ENCODE measurements at regions not wholly inside any gene's neighbourhood (a gene's known extent, or its start where the extent isn't known, plus 50 kb on each side); places are given as distances from the start of the nearest gene placed in this dataset.

GRCh38 chr13:104447348-104447747 lies 1381.1 kb upstream of the SLC10A2 start:
- H3K4me3 ChIP-seq (replicated peaks in 1 of 2; ENCODE audit: low read depth in 1 of 2, low read length in 2 of 2): no peak overlapping the region
- H4K20me1 ChIP-seq (ENCODE audit: insufficient read depth): no peaks in the 10 kb centered on the region
- H3K9me3 ChIP-seq (ENCODE audit: control insufficient read depth in 1 of 2, insufficient read depth in 1 of 2, low read depth in 1 of 2, low read length in 2 of 2): no peaks in the 10 kb centered on the region
- H3K9me2 ChIP-seq (ENCODE audit: insufficient read depth): no peaks in the 10 kb centered on the region
- TF ChIP-seq RAD21 (IDR thresholded peaks at IDR 0.05; ENCODE audit: low read depth) (no peak), SRF (IDR thresholded peaks at IDR 0.05; ENCODE audit: low read depth) (no peak), JUND (IDR thresholded peaks at IDR 0.05) (no peak), SP1 (IDR thresholded peaks at IDR 0.05; ENCODE audit: low read depth) (no peak), EGR1 (IDR thresholded peaks at IDR 0.05; ENCODE audit: low read depth) (no peak), TCF7L2 (IDR thresholded peaks at IDR 0.05; ENCODE audit: borderline replicate concordance, extremely low read depth, insufficient read depth, insufficient read length) (no peak), CBX3 (IDR thresholded peaks at IDR 0.05; ENCODE audit: low read depth) (no peak), CEBPB (IDR thresholded peaks at IDR 0.05; ENCODE audit: low read depth) (no peak), ZFX (IDR thresholded peaks at IDR 0.05) (no peak), POLR2A (IDR thresholded peaks at IDR 0.05; ENCODE audit: borderline replicate concordance, extremely low read depth, insufficient read depth, insufficient read length) (no peak), CTCF (IDR thresholded peaks at IDR 0.05 in 2 of 3, conservative IDR thresholded peaks at IDR 0.05 in 1 of 3; ENCODE audit: borderline replicate concordance in 1 of 3, insufficient read depth in 1 of 3, low read depth in 2 of 3, low read length in 2 of 3) (no peak), REST (IDR thresholded peaks at IDR 0.05; ENCODE audit: low read depth) (no peak)
- H3K9ac ChIP-seq (ENCODE audit: low read length): no peak overlapping the region
- no peaks in the 10 kb centered on the region for H3K4me1 ChIP-seq (ENCODE audit: control insufficient read depth in 1 of 2, insufficient read depth in 2 of 2, low read length in 2 of 2)
- ChIA-PET POLR2A (no interaction called here), CTCF (no interaction called here), RAD21 (ENCODE audit: low non-redundant PET in 1 of 2, low total read pairs in 2 of 2, uncharacterized antibody in 2 of 2, unreplicated experiment in 2 of 2) (no interaction called here)
- BruUV-seq (replicated peaks): no TSS peak
- no peak overlapping the region for H3K27ac ChIP-seq (ENCODE audit: low read depth, low read length)
- DNase-seq (ENCODE audit: low read depth, low spot score): no peak
- no peaks in the 10 kb centered on the region for H3K27me3 ChIP-seq (ENCODE audit: insufficient read depth, low read length)
- no peak overlapping the region for H2AFZ ChIP-seq (ENCODE audit: low read depth, low read length, poor library complexity, severe bottlenecking)
- intact Hi-C loops (cut with micrococcal nuclease): no loop called here
- H3K36me3 ChIP-seq (ENCODE audit: control insufficient read depth in 1 of 2, insufficient read depth in 2 of 2, low read length in 2 of 2): no peaks in the 10 kb centered on the region
- no peaks in the 10 kb centered on the region for H3K79me2 ChIP-seq (ENCODE audit: insufficient read depth, low read length)
- no peak for ATAC-seq
- H3K4me2 ChIP-seq (ENCODE audit: low read length): no peak overlapping the region

All from HCT116 (cell line).